ENCODE measurements at regions not wholly inside any gene's neighbourhood (a gene's known extent, or its start where the extent isn't known, plus 50 kb on each side); places are given as distances from the start of the nearest gene placed in this dataset.

- Histone ChIP-seq H3K4me1 (ENCODE audit: insufficient read depth, low read length) (no peaks in the 10 kb centered on the region), H3K27ac (ENCODE audit: low read depth in 1 of 2, low read length in 2 of 2) (no peak overlapping the region), H3K9me3 (ENCODE audit: control insufficient read depth in 1 of 2, insufficient read depth in 1 of 2, low read length in 2 of 2) (no peaks in the 10 kb centered on the region), H3K36me3 (ENCODE audit: insufficient read depth, low read length) (no peaks in the 10 kb centered on the region), H3K4me3 (ENCODE audit: low read length) (no peak overlapping the region), H3K27me3 (ENCODE audit: control insufficient read depth in 1 of 2, insufficient read depth in 2 of 2, low read length in 2 of 2) (no peaks in the 10 kb centered on the region)
- no peak for DNase-seq
- no peaks in the 10 kb centered on the region for H3K27me3 Mint-ChIP-seq
- H3K4me1 Mint-ChIP-seq (ENCODE audit: low read depth), result no peaks in the 10 kb centered on the region
- ChIA-PET CTCF (no interaction called here), POLR2A (no interaction called here)
- no peak for TF ChIP-seq CTCF (IDR thresholded peaks at IDR 0.05)
- intact Hi-C loops (cut with DNase I, micrococcal nuclease), result no loop called here
- no peak overlapping the region for H3K27ac Mint-ChIP-seq
- H3K4me3 Mint-ChIP-seq, result no peak overlapping the region
- no peaks in the 10 kb centered on the region for H3K36me3 Mint-ChIP-seq (ENCODE audit: low read depth)
- H3K9me3 Mint-ChIP-seq, result peaks cover 8% of the 10 kb centered on the region
- ATAC-seq (ENCODE audit: poor library complexity), result no peak
Measured at GRCh38 chr13:62061751-62062150, 646.1 kb upstream of the PCDH20 start.

- H3K4me1 ChIP-seq (ENCODE audit: insufficient read depth, low read length), result no peaks in the 10 kb centered on the region
- CTCF ChIA-PET, result no interaction called here
- intact Hi-C loops (cut with DNase I, micrococcal nuclease), result no loop called here
- Mint-ChIP-seq H3K27ac (no peak overlapping the region), H3K9me3 (peaks cover 8% of the 10 kb centered on the region), H3K36me3 (ENCODE audit: low read depth) (no peaks in the 10 kb centered on the region), H3K4me1 (ENCODE audit: low read depth) (no peaks in the 10 kb centered on the region), H3K4me3 (no peak overlapping the region), H3K27me3 (no peaks in the 10 kb centered on the region)
- no peak for DNase-seq
- no peaks in the 10 kb centered on the region for H3K27me3 ChIP-seq (ENCODE audit: control insufficient read depth in 1 of 2, insufficient read depth in 2 of 2, low read length in 2 of 2)
- POLR2A ChIA-PET, result no interaction called here
- TF ChIP-seq CTCF (IDR thresholded peaks at IDR 0.05), result no peak
- no peak overlapping the region for H3K4me3 ChIP-seq (ENCODE audit: low read length)
- H3K36me3 ChIP-seq (ENCODE audit: insufficient read depth, low read length), result no peaks in the 10 kb centered on the region
- no peak for ATAC-seq (ENCODE audit: poor library complexity)
- no peaks in the 10 kb centered on the region for H3K9me3 ChIP-seq (ENCODE audit: control insufficient read depth in 1 of 2, insufficient read depth in 1 of 2, low read length in 2 of 2)
- H3K27ac ChIP-seq (ENCODE audit: low read depth in 1 of 2, low read length in 2 of 2), result no peak overlapping the region
Measured at GRCh38 chr13:62060570-62060969, 644.9 kb upstream of the PCDH20 start.

GRCh38 chr13:62057286-62057685 is 641.6 kb upstream of the PCDH20 start:
- no peaks in the 10 kb centered on the region for H3K4me1 ChIP-seq (ENCODE audit: insufficient read depth, low read length)
- no peaks in the 10 kb centered on the region for H3K9me3 ChIP-seq (ENCODE audit: control insufficient read depth in 1 of 2, insufficient read depth in 1 of 2, low read length in 2 of 2)
- no peaks in the 10 kb centered on the region for H3K36me3 Mint-ChIP-seq (ENCODE audit: low read depth)
- no peak for TF ChIP-seq CTCF (IDR thresholded peaks at IDR 0.05)
- H3K4me3 ChIP-seq (ENCODE audit: low read length), result no peak overlapping the region
- H3K27ac ChIP-seq (ENCODE audit: low read depth in 1 of 2, low read length in 2 of 2), result no peak overlapping the region
- ChIA-PET POLR2A (no interaction called here), CTCF (no interaction called here)
- no peak overlapping the region for H3K27ac Mint-ChIP-seq
- DNase-seq (no peak), ATAC-seq (ENCODE audit: poor library complexity) (no peak)
- no peaks in the 10 kb centered on the region for H3K4me1 Mint-ChIP-seq (ENCODE audit: low read depth)
- no peak overlapping the region for H3K4me3 Mint-ChIP-seq
- H3K36me3 ChIP-seq (ENCODE audit: insufficient read depth, low read length), result no peaks in the 10 kb centered on the region
- intact Hi-C loops (cut with DNase I, micrococcal nuclease), result no loop called here
- no peaks in the 10 kb centered on the region for H3K27me3 ChIP-seq (ENCODE audit: control insufficient read depth in 1 of 2, insufficient read depth in 2 of 2, low read length in 2 of 2)
- H3K9me3 Mint-ChIP-seq, result peaks cover 2% of the 10 kb centered on the region
- no peaks in the 10 kb centered on the region for H3K27me3 Mint-ChIP-seq
